Coronary artery (tissue), 2 donors: ENCODE measurements at regions not wholly inside any gene's neighbourhood (a gene's known extent, or its start where the extent isn't known, plus 50 kb on each side); places are given as distances from the start of the nearest gene placed in this dataset.

Experiments
- DNase-seq: peaks from one replicate; pipeline ENCODE4 v3.0.0-alpha.2; 2017; ENCODE audit warnings: low spot score
- H3K27ac ChIP-seq, 2 donors: fragments of 200-600 bp; sonication (generic); one replicate each; pipeline ENCODE4 v1.5.1; 2016 to 2019
- H3K4me3 ChIP-seq: fragments of 200-600 bp; sonication (generic); 2 replicates; pipeline ENCODE4 v1.5.1; 2016; ENCODE audit warnings: mild to moderate bottlenecking, moderate library complexity
- TF ChIP-seq, protein P1 (sequence below): fragments of 200-600 bp; sonication (generic); IDR thresholded peaks from one replicate; pipeline ENCODE4 v1.5.1; 2019; ENCODE audit warnings: antibody characterized with exemption

DNA sequence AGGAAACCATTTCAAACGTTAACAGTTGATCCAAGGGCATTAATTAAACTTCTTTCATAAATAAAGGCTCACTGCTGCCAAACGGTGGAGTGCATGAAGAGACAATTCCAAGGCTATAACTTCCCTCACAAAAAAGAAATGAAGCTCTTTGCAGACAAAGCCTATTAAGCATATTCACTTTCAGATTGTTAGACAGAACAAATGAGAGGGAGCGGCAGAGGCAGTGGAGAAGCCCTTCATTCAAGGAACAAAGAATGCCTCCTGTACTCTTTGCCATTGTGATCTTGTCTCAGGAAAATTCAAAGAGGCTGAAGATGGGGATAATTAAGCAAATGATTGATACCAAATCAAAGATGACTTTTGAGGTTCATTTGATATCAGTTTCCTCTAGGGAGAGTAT lies 370.5 kb upstream of the FAT1 start:
- TF ChIP-seq, protein P1, sequence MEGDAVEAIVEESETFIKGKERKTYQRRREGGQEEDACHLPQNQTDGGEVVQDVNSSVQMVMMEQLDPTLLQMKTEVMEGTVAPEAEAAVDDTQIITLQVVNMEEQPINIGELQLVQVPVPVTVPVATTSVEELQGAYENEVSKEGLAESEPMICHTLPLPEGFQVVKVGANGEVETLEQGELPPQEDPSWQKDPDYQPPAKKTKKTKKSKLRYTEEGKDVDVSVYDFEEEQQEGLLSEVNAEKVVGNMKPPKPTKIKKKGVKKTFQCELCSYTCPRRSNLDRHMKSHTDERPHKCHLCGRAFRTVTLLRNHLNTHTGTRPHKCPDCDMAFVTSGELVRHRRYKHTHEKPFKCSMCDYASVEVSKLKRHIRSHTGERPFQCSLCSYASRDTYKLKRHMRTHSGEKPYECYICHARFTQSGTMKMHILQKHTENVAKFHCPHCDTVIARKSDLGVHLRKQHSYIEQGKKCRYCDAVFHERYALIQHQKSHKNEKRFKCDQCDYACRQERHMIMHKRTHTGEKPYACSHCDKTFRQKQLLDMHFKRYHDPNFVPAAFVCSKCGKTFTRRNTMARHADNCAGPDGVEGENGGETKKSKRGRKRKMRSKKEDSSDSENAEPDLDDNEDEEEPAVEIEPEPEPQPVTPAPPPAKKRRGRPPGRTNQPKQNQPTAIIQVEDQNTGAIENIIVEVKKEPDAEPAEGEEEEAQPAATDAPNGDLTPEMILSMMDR, result no peak
- H3K27ac ChIP-seq, result no peak overlapping the region
- H3K4me3 ChIP-seq, result no peak overlapping the region
- no peak for DNase-seq

DNA sequence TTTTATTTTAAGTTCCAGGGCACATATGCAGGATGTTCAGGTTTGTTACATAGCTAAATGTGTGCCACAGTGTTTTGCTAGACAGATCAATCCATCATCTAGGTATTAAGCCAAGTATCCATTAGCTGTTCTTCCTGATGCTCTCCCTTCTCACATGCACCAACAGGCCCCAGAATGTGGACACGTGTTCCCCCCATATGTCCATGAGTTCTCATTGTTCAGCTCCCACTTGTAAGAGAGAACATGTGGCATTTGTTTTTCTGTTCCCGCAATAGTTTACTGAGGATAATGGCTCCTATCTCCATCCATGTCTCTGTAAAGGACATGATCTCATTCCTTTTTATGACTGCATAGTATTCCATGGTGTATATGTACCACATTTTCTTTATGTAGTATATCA lies 374.8 kb upstream of the FAT1 start:
- H3K4me3 ChIP-seq, result no peak overlapping the region
- TF ChIP-seq, protein P1, result no peak
- H3K27ac ChIP-seq, result no peak overlapping the region
- DNase-seq, result no peak

DNA sequence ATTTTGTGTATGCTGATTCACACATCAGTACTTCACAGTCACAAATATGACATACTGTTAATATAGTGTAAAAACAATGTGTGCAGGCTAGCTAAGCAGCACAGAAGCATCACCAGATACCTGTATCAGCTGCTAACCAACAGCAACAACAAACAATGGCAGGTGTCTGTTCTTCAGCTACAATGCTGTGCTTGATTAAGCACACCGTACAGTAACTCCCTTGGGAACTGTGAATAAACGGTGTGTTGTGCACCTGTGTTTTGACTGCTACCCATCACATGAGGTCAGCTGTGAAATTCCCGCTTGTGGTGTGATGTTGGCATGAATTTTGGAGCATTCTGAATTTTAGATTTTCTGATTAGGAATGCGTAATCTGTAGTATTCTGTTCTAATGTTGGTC lies 379.7 kb upstream of the FAT1 start:
- TF ChIP-seq, protein P1, result no peak
- DNase-seq, result no peak
- no peak overlapping the region for H3K4me3 ChIP-seq
- no peak overlapping the region for H3K27ac ChIP-seq

DNA sequence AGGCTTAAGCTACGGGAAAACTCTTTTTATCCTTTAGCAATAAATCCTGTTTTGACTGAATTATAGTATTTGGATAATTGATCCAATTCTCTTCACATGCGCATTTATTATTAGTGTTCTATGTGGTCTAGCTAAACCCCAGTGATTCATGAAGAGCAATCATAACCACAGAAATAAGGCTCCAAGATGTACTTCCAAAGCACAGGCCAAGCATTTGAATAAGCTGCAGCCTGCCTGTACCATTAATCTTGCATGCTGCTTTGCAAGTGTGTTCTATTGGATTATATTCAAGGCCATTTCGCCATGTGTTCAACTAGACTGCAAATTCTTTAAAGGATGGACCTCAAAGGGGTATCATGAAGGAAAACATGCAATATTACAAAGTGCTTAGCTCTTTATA lies 385.2 kb upstream of the FAT1 start:
- TF ChIP-seq, protein P1, result no peak
- no peak for DNase-seq
- Histone ChIP-seq H3K27ac (no peak overlapping the region), H3K4me3 (no peak overlapping the region)

DNA sequence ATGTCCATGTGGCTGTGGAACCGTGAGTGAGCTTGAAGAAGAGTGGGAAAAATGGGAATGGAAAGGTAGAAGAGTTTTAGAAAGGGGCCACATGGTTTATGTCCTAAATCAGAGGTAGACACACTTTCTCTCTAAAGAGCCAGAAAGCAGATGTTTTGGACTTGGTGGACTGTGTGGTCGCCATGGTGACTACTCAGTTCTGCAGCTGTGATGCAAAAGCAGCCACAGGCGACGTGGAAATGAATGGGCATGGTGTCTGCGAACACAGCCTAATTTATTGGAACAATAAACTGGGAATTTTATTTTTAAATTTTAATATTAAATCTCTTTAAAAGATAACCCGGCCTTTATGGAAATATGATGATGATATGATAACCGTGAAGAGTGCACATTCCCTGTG lies 386.0 kb upstream of the FAT1 start:
- no peak for DNase-seq
- TF ChIP-seq, protein P1, result no peak
- no peak overlapping the region for H3K27ac ChIP-seq
- no peak overlapping the region for H3K4me3 ChIP-seq

DNA sequence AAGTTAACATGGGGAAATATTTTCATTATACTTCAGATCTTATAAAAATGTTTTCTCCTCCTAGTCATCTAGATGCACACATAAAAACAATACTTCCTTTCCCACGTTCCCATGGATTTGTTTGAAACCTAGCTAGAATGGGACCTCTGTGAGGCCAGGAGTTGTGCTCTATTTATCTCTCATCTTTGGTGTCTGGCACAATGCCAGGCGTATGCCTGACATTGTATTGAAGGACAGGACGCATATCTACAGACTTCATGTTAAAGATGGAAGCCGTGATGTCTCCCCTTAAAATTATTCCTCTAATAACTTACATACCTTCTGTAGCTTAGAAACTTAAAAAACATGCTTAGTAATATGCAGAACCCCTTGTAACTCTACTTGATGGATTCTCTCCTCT lies 394.5 kb upstream of the FAT1 start:
- TF ChIP-seq, protein P1, result no peak
- Histone ChIP-seq H3K4me3 (no peak overlapping the region), H3K27ac (no peak overlapping the region)
- no peak for DNase-seq

DNA sequence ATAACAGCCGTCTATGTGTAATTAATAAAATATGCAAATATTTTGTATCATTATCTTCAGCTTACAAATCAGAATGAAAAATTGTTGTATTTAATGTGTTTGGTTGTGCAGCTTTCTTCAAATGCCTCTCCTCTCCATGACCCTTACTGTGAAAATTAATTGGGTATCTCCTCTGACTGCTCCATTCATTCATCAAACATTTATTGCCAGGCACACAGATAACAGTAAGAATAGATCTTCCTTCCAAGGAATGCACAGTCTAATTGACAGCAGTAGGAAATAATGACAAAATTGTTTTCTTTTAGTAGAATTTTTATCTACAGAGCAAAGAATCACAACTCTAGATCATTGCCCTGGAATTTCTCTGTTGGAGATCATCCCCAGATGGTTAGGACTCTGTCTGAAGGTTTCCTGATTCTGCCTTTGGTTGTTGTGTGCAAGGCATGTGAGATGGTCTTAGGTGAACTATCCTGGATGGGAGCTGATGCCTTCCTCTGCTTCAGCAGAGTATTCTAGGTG lies 395.0 kb upstream of the FAT1 start:
- TF ChIP-seq, protein P1, result no peak
- no peak for DNase-seq
- Histone ChIP-seq H3K27ac (no peak overlapping the region), H3K4me3 (no peak overlapping the region)
